GM12891 (cell line): ENCODE measurements at regions not wholly inside any gene's neighbourhood (a gene's known extent, or its start where the extent isn't known, plus 50 kb on each side); places are given as distances from the start of the nearest gene placed in this dataset.

Experiments used
- POLR2A ChIP-seq: IDR thresholded peaks from 2 replicates; pipeline ENCODE4 v1.6.1; 2011; ENCODE audit warnings: low read depth, low read length, control low read depth
- POLR2AphosphoS5 ChIP-seq: IDR thresholded peaks from 2 replicates; pipeline ENCODE4 v1.6.1; 2011; ENCODE audit warnings: low read depth, low read length, control low read depth
- TAF1 ChIP-seq: IDR thresholded peaks from 2 replicates; pipeline ENCODE4 v1.6.1; 2011; ENCODE audit warnings: low read depth, low read length, control low read depth

DNA sequence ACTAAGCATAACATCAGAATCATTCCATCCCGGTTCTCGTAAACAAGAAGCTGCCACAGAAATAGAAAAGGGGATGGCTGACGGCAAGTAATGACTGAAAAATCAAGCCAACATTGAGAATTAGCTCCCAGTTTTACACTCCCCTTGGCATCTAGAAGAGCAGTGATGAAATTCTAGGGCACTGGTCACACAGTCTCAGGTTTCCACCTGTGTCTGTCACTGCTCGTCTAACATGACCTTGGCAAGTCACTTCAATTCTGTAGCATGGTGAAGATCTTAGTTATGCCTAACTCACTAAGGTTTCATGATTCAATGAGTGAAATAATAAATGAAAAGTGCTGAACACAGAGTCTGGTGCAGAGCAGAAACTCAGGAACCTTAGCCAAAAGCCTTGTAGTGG lies 272.3 kb upstream of the ARRDC4 start:
- TF ChIP-seq TAF1 (no peak), POLR2A (no peak), POLR2AphosphoS5 (no peak)
